Fibroblast of skin of scalp (primary cell): ENCODE measurements at regions not wholly inside any gene's neighbourhood (a gene's known extent, or its start where the extent isn't known, plus 50 kb on each side); places are given as distances from the start of the nearest gene placed in this dataset.
"Not testable (repeated sequence)": the region's sequence is repeated elsewhere in the genome, so short reads cannot be mapped to it uniquely, and the experiment has no call there.

Source experiments
- DNase-seq: peaks from one replicate; pipeline ENCODE4 v3.0.0-alpha.2; 2013

DNA sequence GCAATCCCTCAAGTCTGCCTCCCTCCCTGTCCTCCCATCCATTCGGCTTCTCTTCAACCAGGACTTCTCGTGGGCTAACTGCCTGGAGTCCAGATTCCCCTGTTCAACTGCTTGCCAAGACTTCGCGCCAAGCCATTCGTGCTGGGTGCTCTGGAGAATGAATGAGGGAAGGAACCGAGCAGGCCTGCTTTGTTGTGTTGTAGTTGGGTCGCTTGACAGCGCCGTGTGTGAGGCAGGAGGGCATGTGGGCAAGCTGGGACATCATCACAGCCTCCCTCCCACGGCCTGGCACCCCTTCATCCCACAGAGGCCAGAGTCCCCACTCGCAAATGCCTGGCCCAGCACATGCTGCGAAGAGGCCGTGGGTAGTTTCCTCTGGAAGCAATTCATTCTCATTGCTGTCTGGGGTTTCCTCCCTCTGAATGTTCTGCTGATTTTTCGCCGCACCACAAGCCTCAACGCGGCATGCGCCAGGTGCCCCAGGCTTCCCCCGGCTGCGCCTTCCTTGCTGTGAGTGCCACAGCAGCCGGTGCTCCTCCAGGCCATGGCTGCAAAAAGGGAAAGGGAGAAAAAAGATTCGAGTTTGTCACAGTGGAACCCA is 336.0 kb downstream of the QKI start:
- no peak for DNase-seq

DNA sequence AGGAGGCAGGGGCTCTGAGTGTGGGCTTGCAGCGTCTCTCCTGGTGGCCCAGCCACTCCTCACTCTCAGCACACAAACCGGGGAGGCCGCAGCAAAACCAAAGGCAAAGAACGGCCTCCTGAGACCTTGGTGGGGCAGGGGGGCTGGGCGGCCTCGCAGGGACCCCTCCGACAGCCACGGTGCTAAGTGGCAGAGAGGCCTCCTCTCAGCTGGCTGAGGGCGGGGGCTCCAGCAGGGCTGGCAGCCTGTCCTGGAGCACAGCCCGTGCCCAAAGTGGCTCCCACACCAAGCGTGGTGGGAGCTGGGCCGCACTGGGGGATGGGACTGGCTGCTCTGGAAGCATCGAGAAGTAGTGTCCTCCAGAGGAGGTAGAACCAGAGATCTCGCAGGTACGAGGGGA is 334.4 kb downstream of the QKI start:
- no peak for DNase-seq

DNA sequence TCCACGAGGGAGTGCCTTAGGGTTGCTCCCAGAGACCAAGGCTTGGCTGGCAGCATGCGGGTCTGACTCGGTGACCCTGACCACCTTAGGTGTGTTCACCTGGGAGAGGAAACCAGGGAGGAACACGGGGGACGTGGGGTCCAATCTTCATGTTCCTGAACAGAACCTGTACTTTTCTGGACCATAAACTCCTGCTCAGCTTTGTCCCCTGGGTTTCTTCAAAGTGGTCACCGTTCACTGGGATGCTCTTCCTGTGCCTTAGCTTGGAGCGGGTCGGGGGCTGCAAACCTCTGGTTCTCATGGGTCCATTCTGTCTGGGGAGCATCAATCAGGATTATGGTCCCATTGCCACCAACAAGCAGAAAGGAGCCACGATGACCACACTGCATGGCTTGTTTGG is 333.5 kb downstream of the QKI start:
- DNase-seq: no peak

DNA sequence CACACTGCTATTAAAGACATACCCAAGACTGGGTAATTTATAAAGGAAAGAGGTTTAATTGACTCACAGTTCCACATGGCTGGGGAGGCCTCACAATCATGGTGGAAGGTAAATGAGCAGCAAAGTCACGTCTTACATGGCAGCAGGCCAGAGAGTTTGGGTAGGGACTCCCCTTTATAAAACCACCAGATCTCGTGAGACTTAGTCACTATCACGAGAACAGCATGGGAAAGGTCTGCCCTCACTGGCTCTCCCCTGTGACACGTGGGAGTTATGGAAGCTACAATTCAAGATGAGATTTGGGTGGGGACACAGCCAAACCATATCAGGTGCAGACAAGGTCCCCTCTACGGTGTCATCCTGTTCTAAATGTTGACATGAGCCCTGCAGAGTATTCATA is 332.5 kb downstream of the QKI start:
- peak; percentile 29 for DNase-seq

DNA sequence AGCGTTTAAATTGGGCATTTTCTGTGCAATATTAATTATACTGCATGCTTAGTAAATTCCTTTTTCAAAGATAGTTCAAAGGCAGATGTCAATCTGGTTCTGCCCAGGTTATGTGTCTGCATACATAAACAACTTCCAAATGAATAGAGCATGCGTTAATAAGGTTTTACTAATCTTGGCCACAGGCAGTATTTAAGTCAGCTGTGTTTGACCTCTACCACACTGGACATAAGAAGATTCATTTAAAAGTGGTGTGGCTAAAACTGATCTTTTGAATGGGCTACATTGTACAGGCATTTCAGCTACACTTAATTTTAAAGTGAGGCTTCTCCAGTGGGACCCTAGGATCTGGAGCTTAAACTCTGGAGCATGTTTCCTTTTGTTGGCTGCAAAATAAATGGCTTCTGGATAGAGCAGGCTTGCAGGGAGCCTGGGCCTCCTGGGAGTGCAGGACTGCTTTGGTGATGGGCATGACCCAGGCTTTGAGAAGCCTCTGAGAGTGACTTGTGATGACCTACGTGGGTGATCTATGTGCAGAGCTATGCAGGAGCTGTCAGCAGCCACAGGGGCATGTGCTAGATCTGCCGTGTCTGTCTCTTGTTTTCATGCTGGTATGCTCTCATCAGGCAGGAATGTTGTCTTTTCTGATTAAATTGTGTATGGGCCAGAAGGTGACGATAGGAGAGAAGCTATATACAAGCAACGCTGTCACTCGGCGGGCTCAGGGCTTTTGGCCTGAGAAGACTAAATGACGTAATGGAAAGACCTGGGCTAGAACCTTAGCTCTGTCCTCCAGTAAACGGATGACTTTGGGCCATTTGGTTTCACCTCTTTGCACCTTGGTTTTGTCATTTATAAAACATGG is 331.2 kb downstream of the QKI start:
- peak; percentile 99 for DNase-seq

DNA sequence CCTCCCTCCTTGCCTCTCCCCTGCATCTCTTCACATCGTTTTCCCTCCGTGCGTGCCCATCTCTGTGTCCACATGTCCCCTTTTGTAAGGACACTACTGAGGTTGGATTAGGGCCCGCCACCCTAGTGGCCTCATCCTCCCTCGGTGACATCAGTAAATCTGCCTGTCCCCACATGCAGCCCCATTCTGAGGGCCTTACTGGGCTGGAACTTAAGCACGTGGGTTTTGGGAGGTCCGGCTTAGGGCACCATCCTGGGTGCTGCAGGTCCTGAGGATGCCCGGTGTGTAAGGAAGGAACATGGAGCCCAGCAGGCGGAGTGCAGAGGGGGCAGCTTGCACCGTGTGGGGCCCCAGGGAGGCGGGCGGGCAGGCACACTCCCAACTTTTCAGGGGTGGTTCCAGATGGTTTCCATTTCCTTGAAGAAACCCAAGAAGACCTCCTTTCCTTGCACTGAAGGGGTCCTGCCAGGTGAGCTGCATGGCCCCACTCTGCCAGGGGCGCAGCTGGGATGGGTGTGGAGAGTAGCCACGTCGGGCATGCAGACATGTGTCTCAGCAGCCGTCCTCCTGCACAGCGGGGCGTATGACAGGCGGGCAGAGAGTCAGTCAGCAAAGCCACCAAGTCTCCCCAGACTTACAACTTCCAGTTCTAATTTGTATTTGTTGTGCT is 329.9 kb downstream of the QKI start:
- DNase-seq: peak; percentile 17

DNA sequence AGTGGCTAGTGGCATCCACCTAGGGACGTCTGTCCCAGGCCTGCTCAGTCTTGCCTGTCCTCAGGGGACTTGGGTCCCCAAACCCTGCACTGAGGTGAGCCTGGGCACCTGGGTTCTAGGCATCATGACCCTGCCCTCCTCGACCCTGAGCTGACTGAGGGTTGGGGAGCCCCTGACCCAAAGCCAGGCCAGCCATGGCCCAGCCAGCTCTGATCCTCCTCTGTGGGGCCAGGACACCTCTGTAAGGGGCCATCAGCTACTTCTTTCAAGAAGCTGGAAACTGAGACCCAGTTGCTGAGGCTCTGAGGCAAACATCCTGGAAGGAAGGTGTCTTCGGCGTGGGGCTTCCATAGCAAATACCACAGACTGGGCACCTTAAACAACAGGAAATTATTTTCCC is 329.3 kb downstream of the QKI start:
- DNase-seq: no peak

DNA sequence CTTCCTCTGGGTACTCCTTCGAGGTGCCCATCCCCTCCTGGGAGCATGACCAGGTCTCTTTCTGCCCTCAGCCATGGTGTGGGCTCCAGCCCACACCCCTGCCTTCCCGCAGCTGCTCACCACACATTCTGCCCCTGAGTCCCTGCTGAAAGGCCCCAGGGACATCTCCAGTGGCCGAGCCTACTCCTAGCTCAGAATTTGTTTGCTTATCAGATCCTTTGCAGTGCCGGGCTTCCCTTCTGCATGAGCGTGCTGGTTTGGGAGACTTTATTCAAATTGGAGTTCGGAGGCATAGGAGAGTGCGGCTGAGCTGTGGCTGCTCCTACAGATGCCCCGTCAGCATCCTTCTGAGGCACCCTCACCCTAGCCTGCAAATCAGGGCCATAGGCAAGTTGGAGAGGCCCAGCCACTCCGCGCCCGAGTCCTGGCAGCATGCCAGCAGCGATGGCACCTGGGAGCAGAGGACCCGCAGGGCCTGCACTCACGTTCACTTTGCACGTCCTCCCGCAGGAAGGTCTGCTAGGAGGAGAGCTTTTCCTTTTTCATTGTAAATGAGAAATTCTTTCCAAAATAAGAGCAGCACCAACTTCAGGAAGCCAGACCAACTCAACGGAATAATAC is 327.3 kb downstream of the QKI start:
- no peak for DNase-seq

DNA sequence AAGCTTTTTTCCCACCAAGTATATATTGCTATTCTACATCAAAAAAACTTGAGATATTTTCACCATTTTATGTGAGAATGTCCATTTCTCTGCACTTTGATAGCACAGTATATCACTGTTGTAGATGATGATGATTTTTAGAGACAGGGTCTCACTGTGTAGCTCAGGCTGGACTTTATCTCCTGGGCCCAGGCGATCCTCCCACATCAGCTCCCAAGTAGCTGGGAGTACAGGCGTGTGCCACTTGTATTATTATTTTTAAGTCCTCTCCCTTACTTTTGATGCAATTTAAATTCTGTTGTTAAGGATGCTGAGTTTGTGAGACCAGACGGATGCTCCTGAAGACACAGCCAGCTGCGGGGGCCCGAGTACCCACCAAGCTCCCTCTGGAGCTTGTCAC is 326.8 kb downstream of the QKI start:
- no peak for DNase-seq

DNA sequence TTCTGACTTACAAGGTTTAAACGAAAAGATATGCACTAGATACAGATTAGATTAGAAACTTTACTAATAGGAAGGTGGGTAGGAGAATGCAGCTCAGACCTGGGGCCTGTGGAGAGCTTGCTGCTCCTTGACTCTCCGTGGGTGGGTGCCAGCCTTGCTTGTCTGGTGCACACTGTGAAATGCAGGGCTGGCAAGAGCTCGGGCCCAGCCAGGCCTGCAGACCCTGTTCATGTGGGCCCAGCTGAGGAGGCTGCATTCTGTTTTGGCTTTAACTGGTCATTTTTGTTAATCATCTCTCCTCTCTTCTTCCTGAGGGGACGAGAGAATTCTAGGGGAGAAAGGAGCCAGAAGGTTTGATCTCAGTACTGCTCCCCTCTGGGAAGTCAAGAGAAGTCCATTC is 325.4 kb downstream of the QKI start:
- no peak for DNase-seq

DNA sequence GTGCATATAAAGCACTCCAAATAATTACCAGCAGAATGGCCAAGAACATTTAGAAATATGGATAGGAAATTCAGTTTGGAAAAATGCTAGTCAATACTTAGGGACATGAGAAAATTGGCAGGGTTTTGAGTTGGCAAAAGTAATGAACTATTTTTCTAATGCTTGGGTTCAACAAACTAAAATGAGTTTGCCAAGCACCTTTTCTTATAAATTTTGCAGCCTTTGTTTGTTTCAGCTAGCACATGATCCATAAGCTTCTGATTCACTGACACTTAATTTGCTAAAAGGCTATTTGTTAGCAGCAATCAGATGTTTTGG is 324.8 kb downstream of the QKI start:
- DNase-seq: no peak

DNA sequence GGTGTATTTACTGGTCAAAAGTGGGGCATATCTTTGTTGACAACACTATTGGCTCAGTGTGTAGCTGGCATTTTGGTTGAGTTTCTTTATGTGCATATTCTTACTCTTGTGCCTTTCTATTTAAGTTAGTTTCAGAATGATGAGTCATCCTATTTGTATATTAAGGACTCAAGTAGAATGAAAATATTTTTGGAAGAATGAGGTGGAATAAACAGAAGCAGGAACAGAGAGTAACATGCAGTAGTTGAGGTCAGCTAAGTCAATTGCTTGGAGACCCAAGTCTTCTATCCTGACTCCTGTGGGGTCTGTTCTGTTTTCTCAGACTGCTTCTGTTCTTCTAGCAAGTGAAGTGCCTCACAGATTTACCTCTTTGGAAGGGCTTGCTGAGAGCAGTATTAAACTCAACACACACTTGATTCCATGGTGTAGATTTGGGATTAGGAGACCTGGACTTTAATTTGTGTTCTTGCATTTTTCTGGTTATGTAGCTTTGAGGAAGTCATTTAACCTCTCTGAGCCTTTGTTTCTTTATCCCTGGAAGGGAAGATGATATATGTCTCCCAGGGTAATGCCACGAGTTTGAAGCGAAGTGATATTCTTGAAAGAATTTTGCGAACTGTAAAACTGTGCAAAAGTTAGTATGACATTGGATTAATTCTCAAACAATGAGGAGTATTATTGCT is 324.3 kb downstream of the QKI start:
- DNase-seq: peak; percentile 14

DNA sequence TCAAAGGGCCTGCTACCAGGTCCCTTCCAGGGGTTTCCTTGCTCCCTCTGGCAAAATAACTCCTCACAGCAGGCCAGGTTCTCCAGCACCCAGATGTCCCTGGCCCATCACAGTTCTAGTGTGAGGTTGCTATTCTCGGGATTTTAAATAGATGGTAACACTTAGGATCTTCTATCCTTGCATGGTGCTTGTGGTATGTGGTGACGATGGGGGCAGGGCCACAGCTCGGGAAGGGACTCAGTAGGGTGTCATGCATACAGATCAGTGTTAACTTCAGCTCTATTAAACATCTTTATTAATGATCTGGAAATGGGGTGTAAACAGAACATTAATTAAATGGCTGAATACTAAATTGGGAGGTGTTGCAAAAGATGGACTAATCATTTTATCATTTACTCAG is 323.8 kb downstream of the QKI start:
- no peak for DNase-seq

DNA sequence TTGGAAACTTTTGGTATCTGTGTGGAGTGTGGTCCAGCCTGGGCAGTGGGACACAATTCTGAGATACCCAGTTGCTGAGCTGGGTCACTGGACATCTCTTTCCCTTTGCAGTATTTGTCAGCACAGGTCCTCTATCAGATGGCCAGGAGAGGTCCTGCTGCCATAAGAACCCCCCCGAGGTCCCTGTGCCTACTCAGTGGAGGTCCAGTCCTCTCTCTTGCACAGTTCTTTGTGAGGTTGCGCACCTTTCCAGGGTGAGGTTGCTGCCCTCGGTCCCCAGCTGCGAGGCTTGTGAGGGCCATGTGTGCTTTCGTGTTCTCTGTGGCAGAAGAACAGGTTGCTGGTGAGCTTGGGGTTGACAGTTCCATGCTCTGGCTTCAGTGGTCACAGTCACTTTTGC is 320.6 kb downstream of the QKI start:
- no peak for DNase-seq

DNA sequence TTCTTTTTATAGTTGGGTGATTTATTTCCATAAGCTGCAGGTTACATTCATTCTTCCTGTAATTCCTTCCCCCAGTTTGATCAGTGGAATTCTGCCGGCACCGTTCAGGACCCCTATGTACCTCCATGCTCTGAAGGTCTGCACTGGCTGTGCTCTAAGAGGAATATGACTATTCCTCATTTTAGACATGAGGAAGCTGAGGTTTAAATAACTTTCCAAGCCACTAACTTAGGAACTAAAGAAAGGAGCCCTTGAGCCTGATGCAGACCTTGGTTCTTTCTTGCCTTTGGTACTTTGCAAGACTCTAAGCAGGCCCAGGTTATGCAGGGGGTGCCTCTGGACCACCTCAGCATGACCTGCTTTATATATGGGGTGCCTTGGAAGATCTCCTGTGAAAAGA is 318.5 kb downstream of the QKI start:
- DNase-seq: no peak

DNA sequence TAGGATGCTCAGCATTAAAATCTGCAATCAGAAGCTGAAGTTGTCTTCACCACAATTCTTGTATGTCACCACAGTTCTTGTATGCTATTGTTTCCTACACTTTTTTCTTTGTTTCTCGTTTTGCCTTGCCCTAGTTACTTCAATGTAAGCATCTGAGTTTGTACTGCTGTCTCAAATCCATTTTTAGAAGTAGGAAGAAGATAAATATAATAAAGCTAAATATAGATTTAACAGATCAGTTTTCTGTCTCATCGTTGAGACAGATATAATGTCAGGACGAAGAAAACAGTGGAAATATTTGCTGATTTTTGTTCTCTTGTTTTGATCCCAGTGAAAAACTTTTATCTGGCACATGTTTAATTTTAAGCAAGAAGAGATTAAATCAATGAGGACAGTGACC is 318.0 kb downstream of the QKI start:
- DNase-seq: no peak

DNA sequence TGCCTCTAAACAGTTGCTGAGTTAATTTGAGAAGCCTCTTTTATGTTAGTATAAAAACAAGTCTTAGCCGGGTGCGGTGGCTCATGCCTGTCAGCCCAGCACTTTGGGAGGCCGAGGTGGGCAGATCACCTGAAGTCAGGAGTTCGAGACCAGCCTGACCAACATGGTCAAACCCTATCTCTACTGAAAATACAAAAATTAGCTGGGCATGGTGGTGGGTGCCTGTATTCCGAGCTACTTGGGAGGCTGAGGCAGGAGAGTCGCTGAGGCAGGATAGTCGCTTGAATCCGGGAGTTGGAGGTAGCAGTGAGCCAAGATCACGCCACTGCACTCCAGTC is 317.5 kb downstream of the QKI start:
- not testable (repeated sequence) for DNase-seq

DNA sequence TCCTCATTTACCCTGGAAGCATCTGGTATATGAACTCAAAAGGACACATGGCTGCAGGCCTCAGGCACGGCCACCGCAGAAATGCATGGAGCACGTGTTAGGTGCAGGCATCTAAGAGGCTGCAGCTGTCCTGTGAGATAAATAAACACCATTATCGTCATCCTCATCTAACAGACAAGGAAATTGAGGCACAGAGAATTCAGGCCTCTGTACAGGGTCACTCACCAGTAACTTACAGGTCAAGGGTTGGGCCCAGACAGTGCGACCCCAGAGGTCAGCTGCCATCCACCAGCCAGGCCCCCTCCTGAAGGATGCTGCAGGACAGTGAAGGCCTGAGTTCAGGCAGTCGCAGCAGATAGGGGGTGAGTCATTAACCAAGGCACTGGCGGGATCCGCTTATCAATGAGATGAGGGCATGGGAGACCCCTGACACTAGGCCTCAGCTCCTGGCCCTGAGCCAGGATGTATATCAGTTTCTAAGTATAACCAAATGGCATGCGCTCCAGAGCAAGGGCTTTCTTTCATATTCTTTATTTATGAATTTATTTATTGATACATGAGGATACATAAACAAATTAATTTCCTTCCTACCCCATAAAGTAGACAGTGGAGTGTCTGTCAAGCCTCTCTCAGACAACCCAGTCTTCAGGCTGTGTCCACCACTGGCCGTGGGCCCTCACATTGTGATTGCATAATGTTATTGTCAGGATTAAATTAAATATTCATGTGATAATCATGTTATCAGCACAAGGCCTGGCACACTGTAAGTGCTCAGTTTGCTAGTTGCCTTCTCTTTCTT is 316.9 kb downstream of the QKI start:
- no peak for DNase-seq

DNA sequence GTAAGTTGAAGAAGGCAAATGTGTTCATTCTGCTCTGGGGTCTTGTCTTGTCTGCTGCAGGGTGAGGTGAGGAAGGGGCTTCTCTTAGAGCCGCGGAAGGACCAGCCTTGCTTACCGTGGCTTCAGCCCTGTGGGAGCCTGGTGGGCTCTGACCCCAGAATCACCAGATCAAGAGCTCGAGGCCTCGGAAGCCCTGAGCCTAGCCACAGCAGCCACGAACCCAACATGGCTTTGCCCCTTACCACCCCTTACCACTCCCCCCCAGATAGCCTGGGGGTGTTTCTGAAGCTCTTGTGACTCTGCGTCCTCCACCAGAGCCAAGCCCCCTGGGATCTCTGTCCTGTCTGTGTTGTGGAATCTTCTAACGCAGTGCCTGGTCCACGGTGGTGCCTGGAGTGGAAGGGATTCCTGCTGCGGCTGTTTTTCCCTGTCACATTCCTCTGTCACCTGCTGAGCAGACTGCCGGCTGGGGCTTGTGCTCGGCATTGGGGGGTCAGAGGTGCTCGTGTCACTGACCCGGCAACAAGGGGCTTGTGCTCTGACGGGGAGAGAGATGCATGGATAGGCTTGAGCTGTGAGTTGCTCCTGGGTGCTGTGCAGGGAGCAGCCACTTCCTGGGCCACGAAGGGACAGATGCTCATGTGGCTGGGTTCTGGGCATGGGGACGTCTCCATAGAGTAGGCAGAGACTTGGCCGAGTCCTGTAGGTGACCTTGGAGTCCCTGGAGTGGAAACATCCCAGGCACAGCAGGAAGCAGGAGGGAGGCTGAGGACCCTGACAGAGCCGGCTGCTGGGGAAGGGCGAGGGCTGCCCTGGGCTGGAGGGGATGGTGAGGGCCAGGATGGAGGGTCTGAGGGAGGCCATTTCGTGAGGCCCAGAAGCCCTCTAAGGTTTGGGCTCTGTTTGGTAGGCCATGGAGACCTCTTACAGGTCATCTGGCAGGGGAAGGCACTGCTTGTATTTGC is 316.0 kb downstream of the QKI start:
- no peak for DNase-seq

DNA sequence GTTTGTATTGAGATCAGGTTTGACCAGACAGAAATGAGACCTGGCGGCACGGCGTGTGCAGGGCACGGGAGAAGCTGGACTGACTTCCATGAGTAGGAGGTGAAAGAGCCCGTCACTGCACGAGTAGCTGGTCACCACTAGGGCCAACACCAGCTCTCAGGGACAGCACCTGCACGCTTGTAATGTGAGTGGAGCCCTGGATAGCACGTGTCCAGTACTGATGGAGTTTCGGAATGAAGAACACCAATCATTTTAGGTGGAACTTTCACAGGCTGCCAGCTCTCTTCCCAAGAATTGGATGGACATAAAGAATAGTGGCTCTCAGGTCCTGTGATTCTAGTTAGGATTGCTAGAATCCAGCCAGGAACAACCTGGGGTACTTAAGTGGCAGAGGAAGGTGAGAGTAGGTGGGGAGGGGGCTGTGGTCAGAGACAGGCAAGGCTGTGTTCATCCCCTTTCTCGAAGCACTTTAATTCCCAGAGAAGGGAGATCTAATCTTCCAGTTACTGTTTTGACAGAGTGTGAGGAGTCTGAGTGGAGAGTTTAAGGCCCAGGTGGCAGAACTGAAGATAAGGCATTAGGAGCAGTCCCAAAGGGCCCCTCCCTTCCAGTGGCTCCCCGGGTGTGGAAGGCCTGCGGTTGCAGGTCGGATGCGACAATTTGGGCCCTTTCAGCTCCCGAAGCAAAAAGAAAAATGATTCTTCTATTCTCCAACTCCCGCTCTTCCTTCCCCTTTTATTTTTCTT is 314.8 kb downstream of the QKI start:
- DNase-seq: no peak
